NCI-H2196 (cell line): ENCODE measurements at regions not wholly inside any gene's neighbourhood (a gene's known extent, or its start where the extent isn't known, plus 50 kb on each side); places are given as distances from the start of the nearest gene placed in this dataset.
"Not testable (repeated sequence)": the region's sequence is repeated elsewhere in the genome, so short reads cannot be mapped to it uniquely, and the experiment has no call there.

Experiments used
- DNase-seq: peaks from one replicate; lab custom pipeline; 2025; ENCODE audit not compliant: unreplicated experiment; lab: John Stamatoyannopoulos, UW

DNA sequence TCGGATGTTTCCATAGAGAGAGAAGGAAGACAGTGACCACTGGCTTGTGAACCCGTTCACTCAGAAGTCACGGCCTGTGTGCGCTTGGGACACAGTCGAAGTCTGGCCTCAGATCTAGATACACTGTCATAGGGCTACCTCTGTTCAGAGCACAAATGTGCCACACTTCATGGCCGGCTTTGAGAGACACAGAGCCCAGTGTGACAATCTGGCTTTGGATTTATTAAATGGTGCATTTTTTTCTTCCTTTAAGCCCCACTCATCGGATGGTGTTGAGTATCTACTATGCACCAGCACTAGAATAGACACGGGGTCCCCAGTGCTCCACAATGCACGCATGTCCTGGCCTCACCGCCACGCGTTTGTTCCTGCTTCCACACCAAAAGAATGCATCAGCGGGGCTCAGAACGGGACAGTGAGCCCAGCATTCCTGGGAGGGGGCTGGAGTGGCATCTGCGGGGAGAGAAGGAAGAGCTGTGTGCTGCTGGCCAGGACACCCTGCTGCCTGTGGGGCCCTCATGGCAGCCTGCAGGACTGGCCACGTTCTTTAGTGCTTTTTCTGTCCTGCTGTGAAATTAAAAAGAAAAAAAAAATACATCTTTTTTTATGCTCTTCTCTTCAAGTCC lies 738.9 kb upstream of the SALL3 start:
- no peak for DNase-seq

DNA sequence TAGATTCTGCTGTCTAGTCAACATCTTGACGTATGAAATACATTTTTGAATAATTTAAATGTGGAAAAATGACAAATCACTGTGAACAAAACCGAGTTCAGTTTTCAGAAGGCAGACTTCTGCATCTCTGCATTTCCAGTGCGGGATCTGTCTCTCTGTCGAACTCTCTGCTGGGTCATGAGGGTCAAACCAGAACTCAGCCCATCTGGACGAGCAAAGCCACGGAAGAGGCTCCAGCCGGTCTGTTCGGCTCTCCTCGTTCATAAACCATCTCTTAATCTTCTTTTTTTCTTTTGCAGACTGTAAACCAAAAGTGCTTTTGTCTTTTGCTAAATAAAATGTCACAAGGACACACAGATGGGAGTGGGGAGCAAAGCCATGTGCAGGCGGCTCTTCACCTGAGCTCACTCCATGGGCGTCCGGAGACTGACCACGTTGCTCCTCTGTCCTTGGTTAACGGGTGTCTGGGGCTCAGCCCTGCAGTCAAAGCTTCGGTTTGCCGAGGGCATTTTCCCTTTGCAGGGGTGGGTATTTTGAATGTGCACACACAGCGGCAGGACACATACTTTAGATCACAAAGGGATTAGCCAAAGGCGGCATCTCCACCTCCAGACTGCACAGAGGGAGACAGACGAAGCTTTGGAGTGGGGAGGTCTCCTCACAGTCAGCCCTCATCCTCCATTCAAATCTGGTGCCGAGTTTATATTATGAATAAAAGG lies 737.9 kb upstream of the SALL3 start:
- DNase-seq = no peak

DNA sequence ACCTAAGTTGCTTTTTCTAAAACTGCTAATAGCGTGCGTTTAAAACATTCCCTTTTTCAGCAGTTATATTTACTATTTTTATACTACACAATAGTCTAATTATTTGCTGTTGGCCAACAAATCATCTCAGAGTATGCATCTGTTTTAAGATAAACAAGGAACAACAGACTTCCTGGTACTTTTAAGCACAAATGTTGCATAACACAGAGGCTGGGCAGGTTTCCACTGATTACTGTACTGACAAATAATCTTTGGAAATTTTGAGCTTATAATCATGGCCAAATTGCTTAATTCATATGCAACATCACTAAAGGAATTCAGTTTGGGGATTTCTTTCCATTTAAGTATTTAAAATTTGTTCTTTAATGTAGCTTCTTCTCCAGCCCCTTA lies 737.4 kb upstream of the SALL3 start:
- peak; percentile 16 for DNase-seq

DNA sequence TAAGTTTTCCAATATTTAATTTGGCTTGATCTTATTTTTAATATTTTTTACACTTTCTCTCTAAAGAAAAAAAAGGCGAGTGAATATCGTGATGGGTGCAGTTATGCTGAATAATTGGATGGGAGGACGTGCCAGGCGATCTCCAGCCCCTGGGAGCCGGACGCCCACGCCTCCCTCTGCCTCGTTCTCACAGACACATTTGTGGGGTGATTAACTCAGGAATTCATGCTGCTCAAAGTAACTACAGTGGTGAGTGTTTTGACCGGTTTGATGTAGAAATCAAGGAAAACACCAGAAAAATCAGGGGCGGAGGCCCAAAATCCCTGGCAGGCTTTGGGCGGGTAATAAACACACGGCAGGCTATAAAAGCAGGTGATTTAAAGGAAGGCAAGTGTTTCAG lies 736.8 kb upstream of the SALL3 start:
- DNase-seq = no peak

DNA sequence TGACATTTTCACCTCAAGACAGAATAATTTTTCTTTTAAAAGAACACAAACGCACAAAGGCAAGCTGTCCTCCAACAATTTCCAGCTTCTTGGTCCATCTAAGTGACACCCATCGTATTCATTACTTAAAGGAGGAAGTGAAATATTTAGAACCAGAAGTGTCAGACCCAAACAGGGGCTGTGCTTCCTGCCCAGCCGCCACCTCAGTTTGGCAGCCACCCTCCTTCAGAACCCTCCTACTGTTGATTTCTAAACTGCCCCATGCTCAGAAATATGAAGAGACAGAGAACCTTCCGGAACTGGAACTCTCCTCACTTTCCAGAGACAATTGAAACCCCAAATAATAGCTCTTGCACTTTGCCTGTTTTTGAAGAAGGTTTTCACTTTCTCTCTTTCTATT lies 734.8 kb upstream of the SALL3 start:
- no peak for DNase-seq

DNA sequence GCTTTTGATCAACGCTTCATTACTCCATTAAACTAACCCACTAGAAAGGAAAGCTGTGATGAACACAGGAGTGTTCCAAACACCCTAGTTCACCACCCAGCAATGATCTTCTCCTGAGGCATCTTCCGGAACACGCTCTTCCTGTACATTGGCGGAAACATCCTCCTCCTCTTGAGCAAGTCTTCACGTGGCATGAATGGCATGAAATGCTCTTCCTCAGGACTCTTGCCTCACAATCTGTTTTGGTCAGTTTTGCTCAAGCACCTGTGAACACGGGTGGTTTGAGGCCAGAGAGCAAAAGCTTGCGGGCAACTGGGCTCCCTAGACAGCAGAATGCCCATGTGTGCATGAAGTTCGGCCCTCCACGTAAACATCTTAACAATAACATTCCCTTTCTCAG lies 734.2 kb upstream of the SALL3 start:
- no peak for DNase-seq

DNA sequence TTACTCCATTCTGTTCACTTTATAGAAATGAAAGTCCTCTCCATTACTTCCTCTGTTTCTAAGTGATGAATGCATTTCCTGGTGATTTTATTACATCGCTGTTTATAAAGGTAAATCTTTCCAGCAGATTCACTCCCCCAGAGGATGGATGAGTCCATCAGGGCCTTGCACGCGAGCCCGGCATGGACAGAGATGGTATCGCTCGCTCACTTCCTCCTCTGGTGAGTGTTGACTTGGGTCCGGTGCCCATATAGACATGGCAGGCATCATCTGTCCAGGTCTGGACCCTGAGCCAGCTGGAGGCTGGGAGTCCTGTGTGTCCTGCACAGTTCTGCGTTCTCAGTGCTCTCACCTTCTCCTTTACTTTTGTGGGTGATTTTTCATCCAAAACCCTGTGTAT lies 733.6 kb upstream of the SALL3 start:
- DNase-seq = no peak

DNA sequence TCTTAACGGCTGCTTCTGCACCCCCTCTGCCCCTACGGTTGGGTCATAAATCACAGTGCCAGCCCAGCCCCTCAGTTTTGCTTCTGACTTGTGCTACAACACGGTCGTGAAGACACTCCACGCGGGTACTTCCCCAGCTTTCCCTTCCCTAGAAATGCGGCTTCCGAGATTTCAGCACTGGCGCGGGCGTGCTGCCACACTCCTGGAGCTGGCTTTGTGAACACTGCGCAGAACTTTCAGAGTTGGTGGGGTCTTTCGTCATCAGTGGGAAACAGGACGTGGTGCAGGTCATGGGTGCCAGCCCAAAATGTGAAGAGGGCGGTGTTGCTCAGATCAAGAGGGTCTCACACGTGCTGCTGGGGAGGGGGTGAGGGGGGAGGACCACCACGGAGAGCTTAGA lies 733.0 kb upstream of the SALL3 start:
- DNase-seq = no peak

DNA sequence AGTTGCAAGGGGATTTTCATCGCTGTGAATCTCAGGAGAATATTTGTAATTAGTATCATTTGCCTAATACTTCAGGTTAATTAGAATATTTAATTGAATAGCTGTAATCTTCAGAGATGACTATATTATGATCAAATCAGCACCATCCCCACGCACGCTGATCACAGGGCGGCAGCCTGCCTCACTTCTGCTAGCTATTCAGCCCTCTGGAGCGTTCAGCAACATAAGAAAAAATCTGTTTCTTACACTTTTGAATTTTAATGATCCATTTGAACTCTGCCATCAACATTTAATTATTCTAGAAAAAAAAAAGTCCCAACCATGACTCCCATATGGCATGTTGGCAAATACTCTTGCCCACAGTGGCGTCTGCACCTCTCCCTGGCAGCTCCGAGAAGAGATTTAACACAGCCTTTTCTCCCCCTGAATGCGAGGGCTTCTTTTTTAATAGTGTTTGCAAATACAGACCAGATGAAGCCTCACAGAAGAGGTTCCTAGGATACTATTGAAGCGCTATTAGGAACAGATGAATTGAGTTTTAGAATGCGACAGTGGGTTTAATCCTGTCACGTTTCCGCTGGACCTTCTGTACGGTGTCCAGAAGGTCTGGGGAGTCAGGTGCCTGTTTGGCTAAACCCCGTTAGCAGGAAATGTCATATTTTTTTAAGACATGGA lies 731.9 kb upstream of the SALL3 start:
- no peak for DNase-seq

DNA sequence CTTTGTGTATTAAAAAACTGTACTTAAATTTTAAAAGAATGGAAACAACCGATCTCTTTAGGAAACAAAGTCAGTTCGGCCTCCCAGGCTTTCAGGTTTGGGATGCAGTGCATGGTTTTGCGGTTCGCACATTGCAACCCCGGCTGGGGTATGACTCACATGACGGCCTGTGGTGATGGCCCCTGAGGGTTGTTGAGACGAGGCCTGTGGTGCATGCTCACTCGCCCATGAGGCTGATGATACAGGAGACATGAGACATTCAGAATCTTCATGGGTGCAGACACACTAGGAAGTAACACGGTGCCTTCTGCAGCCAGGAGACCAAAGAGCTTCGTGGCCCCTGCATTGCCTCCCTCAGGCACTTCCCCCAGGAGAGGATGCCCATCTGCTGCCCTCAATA lies 724.6 kb upstream of the SALL3 start:
- no peak for DNase-seq

DNA sequence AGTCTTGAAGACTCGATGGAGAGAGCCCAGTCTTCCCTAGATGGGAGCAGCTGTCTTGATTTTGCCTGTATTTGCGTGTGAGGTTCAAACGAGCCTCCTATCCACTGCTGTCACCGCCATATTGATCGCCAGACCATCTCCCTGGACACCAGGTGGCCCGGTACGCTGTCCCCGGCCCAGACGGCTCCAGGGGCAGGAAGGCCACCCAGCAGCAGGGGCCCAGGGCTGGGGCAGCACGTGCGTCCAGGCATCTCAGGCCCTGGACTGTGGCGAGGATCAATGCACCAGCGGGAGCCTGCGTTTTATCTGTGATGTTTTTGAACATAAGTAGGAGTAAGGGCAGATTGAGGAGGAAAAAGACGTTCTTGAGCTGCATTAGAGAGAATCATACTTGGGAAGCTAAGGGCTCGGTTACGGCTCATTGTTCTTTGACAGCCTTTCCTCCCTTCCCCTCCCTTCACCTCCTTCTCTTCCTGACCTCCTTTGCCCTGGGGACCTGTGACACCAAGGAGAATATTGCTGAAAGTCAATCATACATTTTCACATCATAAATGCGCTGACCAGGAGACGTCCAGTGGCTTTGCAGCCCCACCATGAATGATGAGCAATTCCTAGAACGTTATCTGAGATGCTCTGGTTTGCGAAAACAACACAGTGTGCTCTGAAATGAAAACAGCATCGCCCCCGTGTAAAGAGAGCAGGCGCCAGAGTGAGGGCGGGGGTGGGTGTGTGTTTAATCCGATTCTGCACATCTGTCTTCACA lies 711.2 kb upstream of the SALL3 start:
- DNase-seq = no peak

DNA sequence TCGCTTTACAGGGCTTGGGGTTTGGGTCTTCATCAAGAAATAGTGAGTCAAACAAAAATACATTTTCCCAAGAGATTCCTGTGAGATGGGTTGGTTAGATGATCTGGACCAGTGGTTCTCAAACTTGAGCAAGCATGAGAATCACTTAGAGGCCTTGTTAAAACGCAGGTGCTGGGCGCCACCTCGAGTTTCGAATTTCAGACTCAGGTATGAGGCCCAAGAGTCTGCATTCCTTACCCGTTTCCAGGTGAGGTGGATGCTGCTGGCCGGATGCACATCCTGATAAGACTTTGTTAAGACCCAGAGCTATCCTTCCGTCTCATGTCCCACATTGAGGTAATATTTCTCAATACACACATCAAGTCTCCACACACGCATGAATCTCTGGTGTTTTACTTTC lies 707.8 kb upstream of the SALL3 start:
- no peak for DNase-seq

DNA sequence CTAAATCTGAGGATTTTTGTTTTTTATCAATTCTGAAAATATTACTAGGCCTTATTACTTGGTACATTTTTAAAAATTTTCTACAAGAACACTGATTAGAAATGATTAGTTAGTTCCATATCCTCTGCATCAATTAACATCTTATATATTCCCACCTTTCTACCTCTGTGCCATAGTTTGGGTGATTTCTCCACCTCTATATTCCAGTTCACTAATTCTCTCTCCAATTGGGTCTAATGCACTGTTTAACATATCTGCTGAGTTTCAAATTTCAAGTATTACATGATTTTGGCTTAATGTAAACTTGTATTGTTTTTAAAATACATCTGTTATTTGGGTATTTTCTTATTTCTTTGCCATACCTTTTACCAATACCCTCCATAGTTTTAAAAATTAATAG lies 705.7 kb upstream of the SALL3 start:
- DNase-seq = no peak

DNA sequence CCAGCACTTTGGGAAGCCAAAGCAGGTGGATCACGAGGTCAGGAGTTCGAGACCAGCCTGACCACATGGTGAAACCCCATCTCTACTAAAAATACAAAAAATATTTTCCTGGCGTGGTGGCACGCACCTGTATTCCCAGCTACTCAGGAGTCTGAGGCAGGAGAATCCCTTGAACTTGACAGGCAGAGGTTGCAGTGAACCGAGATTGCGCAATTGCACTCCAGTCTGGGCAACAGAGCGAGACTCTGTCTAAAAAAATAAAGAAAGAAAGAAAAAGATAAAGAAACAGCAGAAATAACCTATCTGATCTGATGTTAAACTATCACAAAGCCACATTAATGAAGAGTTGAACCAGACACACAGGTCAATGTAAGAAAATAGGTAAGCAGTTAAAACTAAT lies 696.2 kb upstream of the SALL3 start:
- not testable (repeated sequence) for DNase-seq

DNA sequence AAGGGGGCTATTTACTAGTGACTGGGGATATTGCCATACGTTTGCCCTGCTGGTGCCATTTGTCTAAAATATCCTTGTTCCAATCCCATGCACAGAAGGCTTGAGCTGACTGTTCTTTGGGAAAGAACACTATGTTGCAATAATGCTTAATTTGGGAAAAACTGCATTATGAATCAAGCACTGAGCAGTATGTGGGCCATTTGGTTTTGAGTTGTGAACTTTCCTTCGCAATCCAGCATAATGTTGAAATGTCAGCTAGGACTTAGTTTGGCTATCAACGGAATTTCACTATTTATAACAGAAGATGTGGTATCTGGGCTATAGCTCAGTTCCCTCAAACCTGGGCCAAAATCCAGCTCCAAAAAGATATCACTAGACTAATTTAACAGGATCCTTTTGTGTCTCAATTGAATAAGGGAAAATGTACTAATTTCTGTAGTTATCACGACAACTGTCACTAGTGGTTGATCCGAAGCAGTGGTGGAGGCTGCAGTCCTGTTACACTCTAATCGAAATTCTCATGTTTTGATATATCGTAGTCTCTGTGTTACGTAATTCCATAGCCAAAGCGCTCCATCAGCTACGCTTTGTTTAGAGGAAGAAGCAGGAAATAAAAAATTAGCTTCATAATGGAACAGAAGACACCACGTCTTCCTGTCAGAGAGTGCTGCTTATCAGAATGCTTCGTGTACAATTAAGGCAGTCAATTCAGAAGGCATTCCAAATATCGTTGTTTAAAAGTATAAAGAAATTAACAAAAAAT lies 686.8 kb upstream of the SALL3 start:
- no peak for DNase-seq

DNA sequence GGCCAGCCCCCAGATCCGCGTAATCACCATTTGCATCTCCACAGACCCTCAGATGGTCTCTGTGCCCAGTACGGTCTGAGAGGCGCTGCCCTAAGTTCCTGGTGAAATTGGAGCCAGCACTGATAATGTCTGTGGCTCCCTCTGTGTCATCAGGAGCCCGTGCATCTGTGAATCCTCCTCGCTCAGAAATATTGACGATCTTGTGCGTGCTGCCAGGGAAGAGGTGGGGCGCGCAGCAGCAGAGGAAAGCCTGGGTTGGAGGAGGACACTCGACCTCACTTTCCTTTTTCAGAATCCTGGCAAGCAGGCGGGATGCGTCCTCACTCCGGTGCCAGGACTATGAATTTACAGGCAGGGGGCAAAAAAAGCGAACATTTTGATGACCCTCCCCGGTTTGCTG lies 686.1 kb upstream of the SALL3 start:
- DNase-seq = no peak

DNA sequence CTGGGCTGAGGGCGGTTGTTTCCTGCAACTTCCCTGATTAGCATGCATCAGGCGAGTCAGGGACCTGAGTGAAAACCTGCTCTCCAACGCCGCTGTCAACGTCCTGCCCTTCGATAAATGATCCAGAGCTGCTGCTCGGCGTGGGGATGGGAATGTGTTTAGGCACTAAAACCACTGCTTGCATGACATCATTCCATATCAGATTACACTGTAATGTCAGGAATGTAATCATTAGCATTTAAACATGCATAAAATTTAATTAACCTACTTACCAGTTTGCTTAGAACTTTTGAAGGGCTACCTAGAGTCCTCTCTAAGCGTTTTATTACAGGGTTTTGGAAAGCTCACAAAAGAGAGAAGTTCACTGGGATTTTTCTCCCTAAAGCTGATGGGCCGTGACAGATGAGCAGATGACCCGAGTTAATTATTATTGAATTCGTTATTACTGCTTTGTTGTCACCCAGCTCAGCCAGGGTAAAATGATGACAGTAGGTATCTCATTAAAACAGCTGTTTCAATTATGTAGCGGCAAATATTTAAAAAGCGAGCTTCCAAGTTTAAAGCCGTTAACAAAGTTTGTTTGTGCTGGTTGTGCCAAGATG lies 685.6 kb upstream of the SALL3 start:
- no peak for DNase-seq

DNA sequence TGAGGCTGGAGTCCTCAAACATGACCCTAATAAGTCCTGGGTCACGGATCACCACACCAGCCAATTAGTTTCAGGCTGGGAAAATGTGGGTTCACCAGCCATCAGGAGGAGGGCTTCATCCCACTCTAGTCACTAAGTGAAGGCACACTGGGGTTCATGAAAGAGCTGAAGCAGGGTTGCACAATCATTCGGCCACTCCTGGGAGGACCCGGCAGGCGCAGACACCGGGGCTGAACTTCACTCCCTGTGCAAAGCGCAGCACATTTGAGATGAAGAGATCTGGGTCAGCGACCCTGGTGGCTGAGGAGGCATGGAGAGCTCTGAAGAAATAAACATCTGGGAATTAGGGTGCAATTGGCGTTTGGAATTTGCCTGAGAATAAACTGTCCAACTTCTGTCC lies 684.4 kb upstream of the SALL3 start:
- no peak for DNase-seq

DNA sequence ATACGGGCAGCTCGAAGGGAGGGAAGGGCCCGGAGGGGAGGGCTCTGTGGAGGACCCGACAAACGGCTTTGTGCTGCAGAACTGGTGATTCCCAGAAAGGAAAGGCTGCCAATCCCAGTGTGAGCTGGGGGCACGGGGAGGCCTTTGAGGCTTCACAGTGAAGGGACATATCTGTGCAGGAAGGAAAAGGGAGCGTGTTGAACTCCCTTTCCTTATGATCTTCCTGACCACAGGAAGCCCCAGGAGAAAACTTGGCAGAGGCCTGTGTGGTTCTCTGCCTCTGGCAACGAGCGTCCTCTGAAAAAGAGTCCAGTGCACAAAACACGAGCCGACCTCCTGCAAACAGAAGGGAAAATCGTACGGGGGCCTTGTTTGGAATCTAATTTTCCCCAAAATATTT lies 683.5 kb upstream of the SALL3 start:
- no peak for DNase-seq

DNA sequence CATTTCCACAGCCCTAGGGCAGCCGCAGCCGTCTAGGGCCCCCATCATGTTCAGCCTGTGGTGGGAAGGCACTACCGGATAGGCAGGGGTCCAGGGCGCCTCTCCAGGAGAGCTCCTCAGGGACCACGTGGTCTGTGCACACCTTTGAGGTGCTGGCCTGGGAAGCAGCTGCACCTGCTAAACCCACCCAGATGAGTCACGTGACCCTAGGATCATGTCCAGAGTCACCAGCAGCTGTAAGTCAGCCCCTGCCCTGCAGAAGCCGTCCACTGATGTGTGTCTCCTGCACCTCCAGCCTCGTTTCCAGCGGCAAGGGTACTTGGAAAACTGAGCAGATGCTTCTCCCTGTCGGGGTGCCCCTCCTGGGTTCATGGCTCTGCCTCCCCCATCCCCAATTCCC lies 682.6 kb upstream of the SALL3 start:
- no peak for DNase-seq
